Panc1 (cell line): ENCODE measurements at regions not wholly inside any gene's neighbourhood (a gene's known extent, or its start where the extent isn't known, plus 50 kb on each side); places are given as distances from the start of the nearest gene placed in this dataset.

Experiments
- SIN3A ChIP-seq: IDR thresholded peaks from 2 replicates; pipeline ENCODE4 v1.6.1; 2012; ENCODE audit warnings: low read depth, mild to moderate bottlenecking, low read length, moderate library complexity, borderline replicate concordance; ENCODE audit not compliant: insufficient read depth
- TCF7L2 ChIP-seq: IDR thresholded peaks from 2 replicates; pipeline ENCODE4 v1.6.1; 2011; ENCODE audit warnings: mild to moderate bottlenecking, low read depth, low read length, inconsistent platforms
- TF ChIP-seq, protein P1 (sequence below): fragments of 450-650 bp; IDR thresholded peaks from 2 replicates; pipeline ENCODE4 v1.5.1; 2017; ENCODE audit warnings: mild to moderate bottlenecking
- TF ChIP-seq, protein P2 (sequence below), 2 experiments: IDR thresholded peaks; 2 replicates each; pipeline ENCODE4 v1.6.1; 2011 to 2012; ENCODE audit warnings: low read depth in 2 of 2, control low read depth in 1 of 2, low read length in 1 of 2, mild to moderate bottlenecking in 1 of 2, moderate library complexity in 1 of 2; ENCODE audit not compliant: insufficient read depth in 1 of 2

DNA sequence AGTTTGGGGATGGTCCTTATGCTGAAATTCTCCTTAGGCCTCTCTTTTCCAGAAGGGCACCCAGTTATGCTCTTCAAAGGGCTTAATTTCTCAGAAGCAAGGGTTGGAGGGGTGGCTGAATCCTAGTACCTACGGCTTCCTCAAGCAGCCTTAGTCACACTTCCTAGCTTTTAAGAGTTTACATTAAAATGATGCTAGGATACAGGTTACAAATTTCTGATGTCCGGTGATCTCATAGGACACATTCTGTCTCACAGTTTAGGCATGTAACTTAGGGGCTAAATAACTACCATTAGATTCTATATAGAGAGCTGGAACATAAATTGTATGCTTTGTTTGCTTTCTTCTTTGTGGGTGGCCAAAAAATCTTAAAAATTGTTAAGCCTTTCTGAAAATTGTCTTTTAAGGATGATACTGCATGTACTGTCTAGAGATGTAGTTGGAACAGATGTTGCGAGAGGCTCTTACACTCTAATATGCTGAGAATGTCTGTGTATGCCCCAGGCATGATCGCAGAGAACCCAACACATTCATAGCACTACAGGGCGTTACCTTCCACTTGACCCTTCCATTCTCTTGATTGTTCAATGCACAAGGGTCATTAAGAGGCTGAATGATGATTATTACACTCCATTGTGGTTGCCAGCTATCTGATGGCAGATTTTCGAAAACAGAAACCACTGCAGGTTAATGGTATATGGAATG is 139.1 kb downstream of the TMEM38B start:
- TF ChIP-seq, protein P1, sequence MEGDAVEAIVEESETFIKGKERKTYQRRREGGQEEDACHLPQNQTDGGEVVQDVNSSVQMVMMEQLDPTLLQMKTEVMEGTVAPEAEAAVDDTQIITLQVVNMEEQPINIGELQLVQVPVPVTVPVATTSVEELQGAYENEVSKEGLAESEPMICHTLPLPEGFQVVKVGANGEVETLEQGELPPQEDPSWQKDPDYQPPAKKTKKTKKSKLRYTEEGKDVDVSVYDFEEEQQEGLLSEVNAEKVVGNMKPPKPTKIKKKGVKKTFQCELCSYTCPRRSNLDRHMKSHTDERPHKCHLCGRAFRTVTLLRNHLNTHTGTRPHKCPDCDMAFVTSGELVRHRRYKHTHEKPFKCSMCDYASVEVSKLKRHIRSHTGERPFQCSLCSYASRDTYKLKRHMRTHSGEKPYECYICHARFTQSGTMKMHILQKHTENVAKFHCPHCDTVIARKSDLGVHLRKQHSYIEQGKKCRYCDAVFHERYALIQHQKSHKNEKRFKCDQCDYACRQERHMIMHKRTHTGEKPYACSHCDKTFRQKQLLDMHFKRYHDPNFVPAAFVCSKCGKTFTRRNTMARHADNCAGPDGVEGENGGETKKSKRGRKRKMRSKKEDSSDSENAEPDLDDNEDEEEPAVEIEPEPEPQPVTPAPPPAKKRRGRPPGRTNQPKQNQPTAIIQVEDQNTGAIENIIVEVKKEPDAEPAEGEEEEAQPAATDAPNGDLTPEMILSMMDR = no peak
- TF ChIP-seq, protein P2, sequence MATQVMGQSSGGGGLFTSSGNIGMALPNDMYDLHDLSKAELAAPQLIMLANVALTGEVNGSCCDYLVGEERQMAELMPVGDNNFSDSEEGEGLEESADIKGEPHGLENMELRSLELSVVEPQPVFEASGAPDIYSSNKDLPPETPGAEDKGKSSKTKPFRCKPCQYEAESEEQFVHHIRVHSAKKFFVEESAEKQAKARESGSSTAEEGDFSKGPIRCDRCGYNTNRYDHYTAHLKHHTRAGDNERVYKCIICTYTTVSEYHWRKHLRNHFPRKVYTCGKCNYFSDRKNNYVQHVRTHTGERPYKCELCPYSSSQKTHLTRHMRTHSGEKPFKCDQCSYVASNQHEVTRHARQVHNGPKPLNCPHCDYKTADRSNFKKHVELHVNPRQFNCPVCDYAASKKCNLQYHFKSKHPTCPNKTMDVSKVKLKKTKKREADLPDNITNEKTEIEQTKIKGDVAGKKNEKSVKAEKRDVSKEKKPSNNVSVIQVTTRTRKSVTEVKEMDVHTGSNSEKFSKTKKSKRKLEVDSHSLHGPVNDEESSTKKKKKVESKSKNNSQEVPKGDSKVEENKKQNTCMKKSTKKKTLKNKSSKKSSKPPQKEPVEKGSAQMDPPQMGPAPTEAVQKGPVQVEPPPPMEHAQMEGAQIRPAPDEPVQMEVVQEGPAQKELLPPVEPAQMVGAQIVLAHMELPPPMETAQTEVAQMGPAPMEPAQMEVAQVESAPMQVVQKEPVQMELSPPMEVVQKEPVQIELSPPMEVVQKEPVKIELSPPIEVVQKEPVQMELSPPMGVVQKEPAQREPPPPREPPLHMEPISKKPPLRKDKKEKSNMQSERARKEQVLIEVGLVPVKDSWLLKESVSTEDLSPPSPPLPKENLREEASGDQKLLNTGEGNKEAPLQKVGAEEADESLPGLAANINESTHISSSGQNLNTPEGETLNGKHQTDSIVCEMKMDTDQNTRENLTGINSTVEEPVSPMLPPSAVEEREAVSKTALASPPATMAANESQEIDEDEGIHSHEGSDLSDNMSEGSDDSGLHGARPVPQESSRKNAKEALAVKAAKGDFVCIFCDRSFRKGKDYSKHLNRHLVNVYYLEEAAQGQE (IDR thresholded peaks at IDR 0.05; ENCODE audit: insufficient read depth in 1 of 2, low read depth in 2 of 2, low read length in 1 of 2) = no peak
- TF ChIP-seq SIN3A = no peak
- no peak for TF ChIP-seq TCF7L2
